MV-4-11 (cell line): ENCODE measurements at regions not wholly inside any gene's neighbourhood (a gene's known extent, or its start where the extent isn't known, plus 50 kb on each side); places are given as distances from the start of the nearest gene placed in this dataset.
A peak's percentile ranks its signal among the peaks of the same experiment; 100 is the strongest.

Experiments
- DNase-seq: peaks from one replicate; lab custom pipeline; 2025; lab: John Stamatoyannopoulos, UW

- DNase-seq, result no peak
Measured at GRCh38 chr10:129106314-129106713, 360.7 kb upstream of the MGMT start.

GRCh38 chr10:129107525-129107924, 359.5 kb upstream of the MGMT start:
- DNase-seq, result no peak

GRCh38 chr10:129108378-129108777, 358.7 kb upstream of the MGMT start:
- no peak for DNase-seq

- DNase-seq, result no peak
Measured at GRCh38 chr10:129108994-129109393, 358.0 kb upstream of the MGMT start.

- DNase-seq, result no peak
Measured at GRCh38 chr10:129110780-129111179, 356.3 kb upstream of the MGMT start.

GRCh38 chr10:129111922-129112321, 355.1 kb upstream of the MGMT start:
- DNase-seq, result no peak

GRCh38 chr10:129114588-129114987, 352.5 kb upstream of the MGMT start:
- DNase-seq, result no peak

GRCh38 chr10:129116371-129116770, 350.7 kb upstream of the MGMT start:
- DNase-seq, result no peak

- peak; percentile 1 for DNase-seq
Measured at GRCh38 chr10:129120441-129120840, 346.6 kb upstream of the MGMT start.

GRCh38 chr10:129122846-129123245, 344.2 kb upstream of the MGMT start:
- DNase-seq, result no peak

- DNase-seq, result no peak
Measured at GRCh38 chr10:129123428-129123827, 343.6 kb upstream of the MGMT start.

- no peak for DNase-seq
Measured at GRCh38 chr10:129126982-129127381, 340.1 kb upstream of the MGMT start.

- DNase-seq, result peak; percentile 22
Measured at GRCh38 chr10:129131457-129132132, 335.4 kb upstream of the MGMT start.

- DNase-seq, result no peak
Measured at GRCh38 chr10:129133856-129134255, 333.2 kb upstream of the MGMT start.

- DNase-seq, result no peak
Measured at GRCh38 chr10:129134371-129134770, 332.7 kb upstream of the MGMT start.

- no peak for DNase-seq
Measured at GRCh38 chr10:129135624-129136023, 331.4 kb upstream of the MGMT start.

- DNase-seq, result no peak
Measured at GRCh38 chr10:129136074-129136473, 331.0 kb upstream of the MGMT start.

- no peak for DNase-seq
Measured at GRCh38 chr10:129136951-129137350, 330.1 kb upstream of the MGMT start.

GRCh38 chr10:129140921-129141885, 325.8 kb upstream of the MGMT start:
- DNase-seq, result peak; percentile 92

- DNase-seq, result no peak
Measured at GRCh38 chr10:129151281-129151680, 315.8 kb upstream of the MGMT start.

- no peak for DNase-seq
Measured at GRCh38 chr10:129156406-129156805, 310.6 kb upstream of the MGMT start.

GRCh38 chr10:129157185-129157584, 309.9 kb upstream of the MGMT start:
- DNase-seq, result no peak

- DNase-seq, result peak; percentile 51
Measured at GRCh38 chr10:129161150-129161549, 305.9 kb upstream of the MGMT start.
